ENCODE measurements at regions not wholly inside any gene's neighbourhood (a gene's known extent, or its start where the extent isn't known, plus 50 kb on each side); places are given as distances from the start of the nearest gene placed in this dataset.

GRCh38 chr13:22839603-22840530 lies 340.9 kb upstream of the SGCG start:
- TF ChIP-seq CTCF (conservative IDR thresholded peaks at IDR 0.05 in 1 of 2, IDR thresholded peaks at IDR 0.05 in 1 of 2; ENCODE audit: extremely low read depth in 1 of 2, insufficient read depth in 1 of 2, low read depth in 1 of 2, low read length in 2 of 2) (no peak), EZH2 (IDR thresholded peaks at IDR 0.05; ENCODE audit: borderline replicate concordance, low read length) (no peak)

Measured in mammary epithelial cell (primary cell).